A549 (cell line): ENCODE measurements at regions not wholly inside any gene's neighbourhood (a gene's known extent, or its start where the extent isn't known, plus 50 kb on each side); places are given as distances from the start of the nearest gene placed in this dataset.
"Not testable (repeated sequence)": the region's sequence is repeated elsewhere in the genome, so short reads cannot be mapped to it uniquely, and the experiment has no call there.

Source experiments
- ATAC-seq, 2 experiments: fragments of 200-7000 bp in 1 of 2; fragments of >200 bp in 1 of 2; cut with Nextera tagmentation in 1 of 2; cut with Tn5 transposase in 1 of 2; 3 replicates each; pipeline versions ENCODE4 v1.8.0 to v1.9.1; 2018 to 2020; ENCODE audit warnings: mild to moderate bottlenecking in 1 of 2, moderate library complexity in 1 of 2
- CTCF ChIA-PET: fragments of 300-600 bp; sonication (Branson Sonifier 250); formaldehyde crosslinking; extraction: SDS; loops from one replicate; lab custom pipeline; 2021; ENCODE audit warnings: antibody characterized with exemption, inconsistent platforms; lab: Yijun Ruan, JAX
- POLR2A ChIA-PET: fragments of 350-600 bp; formaldehyde crosslinking; extraction: SDS; loops from one replicate; lab custom pipeline; 2021; ENCODE audit warnings: antibody characterized with exemption, inconsistent platforms; lab: Yijun Ruan, JAX
- DNase-seq, 2 experiments: peaks; one replicate each; pipeline versions ENCODE4 v3.0.0 to v3.0.0-alpha.2; 2011 to 2016; ENCODE audit warnings: low read depth in 1 of 2, low spot score in 1 of 2
- FAIRE-seq: peaks from 2 replicates; lab custom pipeline; 2011; peaks lifted over from hg19 to GRCh38; lab: Jason Lieb, UNC
- H3K27ac ChIP-seq, 2 experiments: fragments of >200 bp; sonication (Bioruptor Twin); formaldehyde crosslinking; 3 replicates each; pipeline ENCODE4 v1.5.1; 2016 to 2017
- H3K4me1 ChIP-seq: fragments of >200 bp; sonication (Bioruptor Twin); formaldehyde crosslinking; 3 replicates; pipeline ENCODE4 v1.6.1; 2016
- H3K4me2 ChIP-seq: fragments of >200 bp; sonication (Bioruptor Twin); formaldehyde crosslinking; 3 replicates; pipeline ENCODE4 v1.6.1; 2016
- H3K4me3 ChIP-seq: fragments of >200 bp; sonication (Bioruptor Twin); formaldehyde crosslinking; 3 replicates; pipeline ENCODE4 v1.5.1; 2016
- H3K9me3 ChIP-seq: fragments of >200 bp; sonication (Bioruptor Twin); formaldehyde crosslinking; 3 replicates; pipeline ENCODE4 v1.6.1; 2016
- EP300 ChIP-seq, 2 experiments: fragments of >200 bp; sonication (Bioruptor Twin); formaldehyde crosslinking; IDR thresholded peaks; 2 replicates in 1 of 2; 3 replicates in 1 of 2; pipeline ENCODE4 v1.6.1; 2016 to 2017
- ESRRA ChIP-seq: fragments of 150-350 bp; IDR thresholded peaks from 2 replicates; pipeline ENCODE4 v1.6.1; 2014; ENCODE audit warnings: mild to moderate bottlenecking, low read length, borderline replicate concordance
- FOSL2 ChIP-seq, 2 experiments: fragments of 450-650 bp in 1 of 2; fragments of >200 bp in 1 of 2; sonication (Bioruptor Twin) in 1 of 2; formaldehyde crosslinking; IDR thresholded peaks; 2 replicates each; pipeline versions ENCODE4 v1.5.0 to v1.6.1; 2016 to 2020; ENCODE audit warnings: mild to moderate bottlenecking in 1 of 2, moderate library complexity in 1 of 2
- FOXS1 ChIP-seq: fragments of 250-450 bp; sonication (Bioruptor Pico); IDR thresholded peaks from 2 replicates; pipeline ENCODE4 v1.5.0; 2020; ENCODE audit warnings: mild to moderate bottlenecking, moderate library complexity
- HOXB13 ChIP-seq: fragments of 250-450 bp; sonication (Bioruptor Pico); IDR thresholded peaks from 2 replicates; pipeline ENCODE4 v1.5.0; 2020; ENCODE audit warnings: low read depth, mild to moderate bottlenecking, moderate library complexity
- JUNB ChIP-seq: fragments of >200 bp; sonication (Bioruptor Twin); formaldehyde crosslinking; IDR thresholded peaks from 2 replicates; pipeline ENCODE4 v1.6.1; 2016
- MAFK ChIP-seq: fragments of 450-650 bp; IDR thresholded peaks from 2 replicates; pipeline ENCODE4 v1.6.1; 2014; ENCODE audit not compliant: partially characterized antibody
- RAD21 ChIP-seq, 2 experiments: fragments of >200 bp in 1 of 2; sonication (Bioruptor Twin) in 1 of 2; formaldehyde crosslinking in 1 of 2; IDR thresholded peaks in 1 of 2; conservative IDR thresholded peaks in 1 of 2; 2 replicates in 1 of 2; 3 replicates in 1 of 2; pipeline ENCODE4 v1.6.1; 2012 to 2018; ENCODE audit warnings: inconsistent platforms in 1 of 2
- RNF2 ChIP-seq: fragments of 200-600 bp; sonication (generic); IDR thresholded peaks from 2 replicates; pipeline ENCODE4 v1.6.1; 2016; ENCODE audit warnings: low read depth, mild to moderate bottlenecking, antibody characterized with exemption, moderate library complexity, borderline replicate concordance
- ZNF302 ChIP-seq: fragments of 250-450 bp; sonication (Bioruptor Pico); IDR thresholded peaks from 2 replicates; pipeline ENCODE4 v1.9.0; 2021; ENCODE audit warnings: inconsistent platforms, mild to moderate bottlenecking, moderate library complexity
- whole genome bisulfite sequencing: methylation state at CpG from one replicate; pipeline ENCODE4 v1.1.6; 2017; ENCODE audit errors: missing lambda C conversion rate; 5-methylcytosine and 5-hydroxymethylcytosine counted together
- TF ChIP-seq, protein P1 (sequence below): IDR thresholded peaks from 2 replicates; pipeline ENCODE4 v1.6.1; 2012
- TF ChIP-seq, protein P2 (sequence below): fragments of 150-350 bp; IDR thresholded peaks from 2 replicates; pipeline ENCODE4 v1.6.1; 2014; ENCODE audit warnings: low read depth, mild to moderate bottlenecking, low read length
- TF ChIP-seq, protein P3 (sequence below): IDR thresholded peaks from 2 replicates; pipeline ENCODE4 v1.6.1; 2012
- TF ChIP-seq, protein P4 (sequence below): fragments of 250-450 bp; sonication (Bioruptor Pico); IDR thresholded peaks from 2 replicates; pipeline ENCODE4 v1.5.0; 2021; ENCODE audit warnings: mild to moderate bottlenecking, moderate library complexity, borderline replicate concordance

DNA sequence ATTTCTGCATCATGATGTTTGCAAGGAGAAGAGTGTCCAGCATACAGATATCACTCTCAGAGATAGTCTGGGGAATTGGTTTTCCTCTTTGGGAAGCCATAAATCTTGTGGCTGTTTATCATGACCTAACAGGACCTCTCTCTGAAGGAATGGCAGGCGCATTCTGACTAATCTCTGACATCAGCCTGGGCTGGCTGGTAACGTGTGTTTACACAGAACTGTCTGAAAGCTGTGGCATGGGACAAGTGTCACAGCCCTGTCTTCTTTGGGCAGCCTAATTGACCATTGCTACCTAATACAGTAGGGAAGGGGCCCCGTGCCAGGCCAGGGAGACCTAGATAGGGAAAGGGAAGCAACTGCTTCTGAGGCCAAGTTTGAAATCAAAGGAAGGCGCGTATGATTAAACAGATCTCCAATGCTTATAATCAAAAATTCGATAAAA is 73.9 kb upstream of the CABCOCO1 start:
- H3K4me3 ChIP-seq = no peak overlapping the region
- no peaks in the 10 kb centered on the region; the same call in 2 of the 3 replicates for H3K4me1 ChIP-seq
- POLR2A ChIA-PET = no interaction called here
- ATAC-seq = no peak
- H3K27ac ChIP-seq = no peak overlapping the region
- peak in 1 of 2 experiments; percentile 7 for DNase-seq
- H3K4me2 ChIP-seq = no peak overlapping the region
- CTCF ChIA-PET = interaction anchor here (0.8 to 2.7 kb wide), 2 partner anchors 18 to 37 kb away, joined by 3 to 11 read pairs; no protein-coding TSS in a partner anchor
- no peaks in the 10 kb centered on the region for H3K9me3 ChIP-seq
- 58% methylated on average over 6 of the region's 6 CpGs for WGBS
- no peak for FAIRE-seq
- no peak for TF ChIP-seq HOXB13
- TF ChIP-seq EP300 (IDR thresholded peaks at IDR 0.05) = no peak
- TF ChIP-seq, protein P1, sequence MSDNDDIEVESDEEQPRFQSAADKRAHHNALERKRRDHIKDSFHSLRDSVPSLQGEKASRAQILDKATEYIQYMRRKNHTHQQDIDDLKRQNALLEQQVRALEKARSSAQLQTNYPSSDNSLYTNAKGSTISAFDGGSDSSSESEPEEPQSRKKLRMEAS = no peak
- TF ChIP-seq, protein P2, sequence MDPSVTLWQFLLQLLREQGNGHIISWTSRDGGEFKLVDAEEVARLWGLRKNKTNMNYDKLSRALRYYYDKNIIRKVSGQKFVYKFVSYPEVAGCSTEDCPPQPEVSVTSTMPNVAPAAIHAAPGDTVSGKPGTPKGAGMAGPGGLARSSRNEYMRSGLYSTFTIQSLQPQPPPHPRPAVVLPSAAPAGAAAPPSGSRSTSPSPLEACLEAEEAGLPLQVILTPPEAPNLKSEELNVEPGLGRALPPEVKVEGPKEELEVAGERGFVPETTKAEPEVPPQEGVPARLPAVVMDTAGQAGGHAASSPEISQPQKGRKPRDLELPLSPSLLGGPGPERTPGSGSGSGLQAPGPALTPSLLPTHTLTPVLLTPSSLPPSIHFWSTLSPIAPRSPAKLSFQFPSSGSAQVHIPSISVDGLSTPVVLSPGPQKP = no peak
- TF ChIP-seq, protein P3, sequence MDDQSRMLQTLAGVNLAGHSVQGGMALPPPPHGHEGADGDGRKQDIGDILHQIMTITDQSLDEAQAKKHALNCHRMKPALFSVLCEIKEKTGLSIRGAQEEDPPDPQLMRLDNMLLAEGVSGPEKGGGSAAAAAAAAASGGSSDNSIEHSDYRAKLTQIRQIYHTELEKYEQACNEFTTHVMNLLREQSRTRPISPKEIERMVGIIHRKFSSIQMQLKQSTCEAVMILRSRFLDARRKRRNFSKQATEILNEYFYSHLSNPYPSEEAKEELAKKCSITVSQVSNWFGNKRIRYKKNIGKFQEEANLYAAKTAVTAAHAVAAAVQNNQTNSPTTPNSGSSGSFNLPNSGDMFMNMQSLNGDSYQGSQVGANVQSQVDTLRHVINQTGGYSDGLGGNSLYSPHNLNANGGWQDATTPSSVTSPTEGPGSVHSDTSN = no peak
- TF ChIP-seq JUNB = no peak
- TF ChIP-seq, protein P4, sequence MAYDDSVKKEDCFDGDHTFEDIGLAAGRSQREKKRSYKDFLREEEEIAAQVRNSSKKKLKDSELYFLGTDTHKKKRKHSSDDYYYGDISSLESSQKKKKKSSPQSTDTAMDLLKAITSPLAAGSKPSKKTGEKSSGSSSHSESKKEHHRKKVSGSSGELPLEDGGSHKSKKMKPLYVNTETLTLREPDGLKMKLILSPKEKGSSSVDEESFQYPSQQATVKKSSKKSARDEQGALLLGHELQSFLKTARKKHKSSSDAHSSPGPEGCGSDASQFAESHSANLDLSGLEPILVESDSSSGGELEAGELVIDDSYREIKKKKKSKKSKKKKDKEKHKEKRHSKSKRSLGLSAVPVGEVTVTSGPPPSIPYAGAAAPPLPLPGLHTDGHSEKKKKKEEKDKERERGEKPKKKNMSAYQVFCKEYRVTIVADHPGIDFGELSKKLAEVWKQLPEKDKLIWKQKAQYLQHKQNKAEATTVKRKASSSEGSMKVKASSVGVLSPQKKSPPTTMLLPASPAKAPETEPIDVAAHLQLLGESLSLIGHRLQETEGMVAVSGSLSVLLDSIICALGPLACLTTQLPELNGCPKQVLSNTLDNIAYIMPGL (CRISPR knock-in tag) = no peak
- TF ChIP-seq MAFK = no peak
- no peak for TF ChIP-seq ZNF302 (CRISPR knock-in tag)

DNA sequence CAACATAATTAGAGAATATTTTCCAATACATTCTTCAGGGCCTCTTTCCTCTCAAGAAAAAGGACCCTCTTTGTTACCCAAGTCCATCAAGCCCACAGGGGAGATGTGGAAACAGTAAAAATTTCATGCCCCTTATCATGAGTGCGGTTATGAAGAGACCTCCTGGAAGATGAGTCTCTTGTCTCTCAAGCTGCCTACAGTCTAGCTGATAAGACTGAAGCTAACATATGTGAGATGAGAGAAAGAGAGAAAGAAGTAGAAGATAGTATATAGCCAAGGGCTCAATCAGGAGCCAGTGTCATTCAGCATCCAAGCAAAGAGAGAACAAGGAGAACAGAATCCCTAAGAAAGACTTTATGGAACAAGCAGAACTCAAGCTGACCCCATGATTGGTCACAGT is 75.9 kb upstream of the CABCOCO1 start:
- no peaks in the 10 kb centered on the region; the same call in 2 of the 3 replicates for H3K4me1 ChIP-seq
- FAIRE-seq (no peak), ATAC-seq (no peak)
- CTCF ChIA-PET = no interaction called here
- no peak overlapping the region for H3K4me2 ChIP-seq
- H3K4me3 ChIP-seq = no peak overlapping the region
- no peaks in the 10 kb centered on the region for H3K9me3 ChIP-seq
- TF ChIP-seq FOXS1 (no peak), ESRRA (no peak), RNF2 (no peak)
- TF ChIP-seq, all 56 proteins: peak for 0
- POLR2A ChIA-PET = no interaction called here
- no peak for DNase-seq
- no peak overlapping the region for H3K27ac ChIP-seq
- WGBS = 85% methylated on average over 1 of the region's 1 CpG

DNA sequence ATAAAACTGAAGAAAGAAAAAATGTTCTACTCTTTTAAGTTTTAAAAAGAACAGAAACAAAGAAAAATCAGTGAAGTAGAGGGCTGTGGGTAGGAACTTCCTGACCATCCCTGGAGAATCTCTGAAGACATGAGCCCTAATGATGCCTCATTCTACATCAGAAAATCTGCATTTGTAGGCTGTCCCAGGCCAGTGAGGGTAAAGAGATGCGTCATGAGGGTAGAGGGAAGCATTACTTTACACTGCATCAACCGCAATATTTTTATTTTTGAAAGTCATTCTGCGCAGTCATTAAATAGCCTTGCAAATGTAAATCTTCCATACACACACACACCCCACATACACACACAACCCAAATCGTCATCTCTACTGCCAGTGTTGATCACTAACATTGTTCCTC is 82.1 kb upstream of the CABCOCO1 start:
- no peak for TF ChIP-seq RAD21 (conservative IDR thresholded peaks at IDR 0.05 in 1 of 2, IDR thresholded peaks at IDR 0.05 in 1 of 2)
- TF ChIP-seq FOSL2 (IDR thresholded peaks at IDR 0.05) = no peak
- no peak for TF ChIP-seq FOSL2 (CRISPR knock-in tag; IDR thresholded peaks at IDR 0.05)
- Histone ChIP-seq H3K4me1 (no peaks in the 10 kb centered on the region), H3K4me3 (no peak overlapping the region), H3K27ac (no peak overlapping the region), H3K4me2 (no peak overlapping the region), H3K9me3 (no peaks in the 10 kb centered on the region)
- 65% methylated on average over 4 of the region's 4 CpGs for WGBS
- POLR2A ChIA-PET = no interaction called here
- ATAC-seq (no peak), DNase-seq (no peak), FAIRE-seq (no peak)
- CTCF ChIA-PET = interaction anchor here (1.2 kb wide), 1 partner anchor 9 kb away, joined by 5 read pairs; no protein-coding TSS in a partner anchor

DNA sequence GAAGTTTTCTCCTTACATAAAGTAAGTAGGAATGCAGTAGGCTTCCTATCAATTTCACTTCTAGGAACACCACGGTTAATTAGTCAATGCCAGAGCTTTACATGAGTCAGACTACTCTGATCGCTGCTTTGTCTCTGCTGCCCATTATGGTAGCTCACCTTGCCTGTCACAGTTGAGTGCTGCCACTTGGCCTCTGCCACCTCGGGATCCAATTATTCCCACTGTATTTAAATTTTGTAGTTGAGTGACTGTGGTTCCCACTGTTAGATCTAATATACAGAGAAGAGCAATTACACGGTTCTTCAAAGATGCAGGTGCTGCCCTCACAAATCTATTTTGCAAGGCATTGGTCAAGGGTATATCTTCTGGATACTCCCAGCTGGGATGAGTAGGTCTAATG is 92.5 kb upstream of the CABCOCO1 start:
- FAIRE-seq, POLR2A ChIA-PET: not testable (repeated sequence)
- WGBS = 12% methylated on average over 4 of the region's 4 CpGs

More for the DNA sequence above, 92.5 kb upstream of the CABCOCO1 start:
- H3K4me1 ChIP-seq, H3K4me2 ChIP-seq, H3K4me3 ChIP-seq, DNase-seq, ATAC-seq, H3K27ac ChIP-seq: not testable (repeated sequence)
- H3K9me3 ChIP-seq = peaks cover 11% of the 10 kb centered on the region
- CTCF ChIA-PET = interaction anchor here (1.3 kb wide), 1 partner anchor 13 kb away, joined by 3 read pairs; no protein-coding TSS in a partner anchor
